ENCODE measurements at regions not wholly inside any gene's neighbourhood (a gene's known extent, or its start where the extent isn't known, plus 50 kb on each side); places are given as distances from the start of the nearest gene placed in this dataset.
A peak's percentile ranks its signal among the peaks of the same experiment; 100 is the strongest.
"Not testable (repeated sequence)": the region's sequence is repeated elsewhere in the genome, so short reads cannot be mapped to it uniquely, and the experiment has no call there.

DNA sequence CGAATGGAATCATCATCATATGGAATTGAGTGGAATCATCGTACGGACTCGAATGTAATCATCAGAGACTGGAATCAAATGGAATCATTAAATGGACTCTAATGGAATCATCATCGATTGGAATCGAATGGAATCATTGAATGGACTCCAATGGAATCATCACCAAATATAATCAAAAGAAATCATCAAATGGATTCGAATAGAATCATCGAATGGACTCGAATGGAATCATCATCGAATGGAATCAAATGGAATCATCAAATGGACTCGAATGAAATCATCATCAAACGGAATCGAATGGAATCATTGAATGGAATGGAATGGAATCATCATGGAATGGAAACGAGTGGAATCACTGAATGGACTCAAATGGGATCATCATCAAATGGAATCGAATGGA, 233.5 kb downstream of the SHCBP1 start:
- DNase-seq (ENCODE audit: low spot score): not testable (repeated sequence)

DNA sequence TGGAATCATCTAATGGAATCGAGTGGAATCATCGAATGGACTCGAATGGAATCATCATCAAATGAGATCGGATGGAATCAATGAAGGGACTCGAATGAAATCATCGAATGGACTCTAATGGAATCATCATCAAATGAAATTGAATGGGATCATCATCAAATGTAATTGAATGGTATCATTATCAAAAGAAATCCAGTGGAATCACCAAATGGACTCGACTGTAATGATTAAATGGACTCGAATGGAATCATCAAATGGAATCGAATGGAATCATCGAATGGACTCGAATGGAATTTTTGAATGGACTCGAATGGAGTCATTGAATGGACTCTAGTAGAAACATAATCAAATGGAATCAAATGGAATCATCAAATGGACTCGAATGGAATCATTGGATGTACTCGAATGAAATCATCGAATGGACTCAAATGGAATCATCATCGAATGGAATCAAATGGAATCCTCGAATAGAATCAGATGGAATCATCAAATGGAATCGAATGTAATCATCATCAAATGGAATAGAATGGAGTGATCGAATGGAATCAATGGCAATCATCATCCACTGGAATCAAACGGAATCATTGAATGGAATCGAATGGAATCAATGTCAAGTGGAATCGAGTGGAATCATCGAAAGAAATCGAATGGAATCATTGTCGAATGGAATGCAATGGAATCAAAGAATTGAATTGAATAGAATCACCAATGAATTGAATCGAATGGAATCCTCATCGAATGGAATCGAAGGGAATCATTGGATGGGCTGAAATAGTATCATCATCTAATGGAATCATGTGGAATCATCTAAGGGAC, 234.2 kb downstream of the SHCBP1 start:
- DNase-seq (ENCODE audit: low spot score): not testable (repeated sequence)

DNA sequence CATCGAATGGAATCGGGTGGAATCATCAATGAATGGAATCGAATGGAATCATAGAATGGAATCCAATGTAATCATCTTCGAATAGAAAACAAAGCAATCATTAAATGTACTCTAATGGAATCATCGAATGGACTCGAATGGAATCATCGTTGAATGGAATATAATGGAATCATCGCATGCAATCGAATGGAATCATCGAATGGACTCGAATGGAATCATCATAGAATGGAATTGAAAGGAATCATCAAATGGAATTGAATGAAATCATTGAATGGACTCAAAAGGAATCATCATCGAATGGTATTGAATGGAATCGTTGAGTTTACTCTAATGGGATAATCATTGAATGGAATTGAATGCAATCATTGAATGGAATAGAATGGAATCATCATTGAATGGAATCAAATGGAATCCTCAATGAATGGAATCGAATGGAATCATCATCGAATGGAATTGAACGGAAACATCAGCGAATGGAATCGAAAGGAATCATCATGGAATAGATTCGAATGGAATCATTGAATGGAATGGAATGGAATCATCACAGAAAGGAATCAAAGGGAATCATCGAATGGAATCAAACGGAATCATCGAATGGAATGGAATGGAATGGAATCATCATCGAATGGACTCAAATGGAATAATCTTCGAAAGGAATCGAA, 234.9 kb downstream of the SHCBP1 start:
- DNase-seq (ENCODE audit: low spot score): not testable (repeated sequence)

DNA sequence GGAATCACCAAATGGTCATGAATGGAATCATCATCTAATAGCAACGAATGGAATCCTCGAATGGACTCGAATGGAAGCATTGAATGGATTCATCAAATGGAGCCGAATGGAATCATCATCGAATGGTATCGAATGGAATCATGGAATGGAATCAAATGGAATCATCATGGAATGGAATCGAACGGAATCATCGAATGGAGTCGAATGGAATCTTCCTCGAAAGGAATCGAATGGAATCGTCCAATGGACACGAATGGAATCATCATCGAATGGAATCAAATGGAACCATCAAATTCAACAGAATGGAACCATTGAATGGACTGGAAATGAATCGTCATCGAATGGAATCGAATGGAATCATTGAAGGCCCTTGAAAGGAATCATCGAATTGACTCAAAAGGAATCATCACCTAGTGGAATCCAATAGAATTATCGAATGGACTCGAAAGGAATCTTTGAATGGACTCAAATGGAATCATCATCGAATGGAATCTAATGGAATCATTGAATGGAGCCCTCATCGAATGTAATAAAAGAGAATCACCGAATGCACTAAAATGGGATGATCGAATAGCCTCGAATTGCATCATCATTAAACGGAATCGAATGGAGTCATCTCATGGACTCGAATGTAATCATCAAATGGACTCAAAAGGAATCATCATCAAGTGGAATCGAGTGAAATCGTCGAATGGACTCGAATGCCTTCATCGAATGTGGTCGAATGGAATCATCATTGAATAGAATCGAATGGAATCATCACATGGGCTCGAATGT, 236.7 kb downstream of the SHCBP1 start:
- peak; percentile 65 for DNase-seq (ENCODE audit: low spot score)

DNA sequence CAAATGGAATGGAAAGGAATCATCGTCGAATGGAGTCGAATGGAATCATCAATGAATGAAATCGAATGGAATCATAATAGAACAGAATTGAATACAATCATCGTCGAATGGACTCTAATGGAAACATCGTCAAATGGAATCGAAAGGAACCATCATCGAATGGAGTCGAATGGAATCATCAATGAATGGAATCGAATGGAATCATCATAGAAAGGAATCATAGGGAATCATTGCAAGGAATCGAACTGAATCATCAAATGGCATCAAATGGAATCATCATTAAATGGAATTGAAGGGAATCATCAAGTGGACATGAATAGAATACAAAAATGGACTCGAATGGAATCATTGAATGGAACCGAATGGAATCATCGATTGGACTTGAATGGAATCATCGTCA, 237.6 kb downstream of the SHCBP1 start:
- not testable (repeated sequence) for DNase-seq (ENCODE audit: low spot score)

DNA sequence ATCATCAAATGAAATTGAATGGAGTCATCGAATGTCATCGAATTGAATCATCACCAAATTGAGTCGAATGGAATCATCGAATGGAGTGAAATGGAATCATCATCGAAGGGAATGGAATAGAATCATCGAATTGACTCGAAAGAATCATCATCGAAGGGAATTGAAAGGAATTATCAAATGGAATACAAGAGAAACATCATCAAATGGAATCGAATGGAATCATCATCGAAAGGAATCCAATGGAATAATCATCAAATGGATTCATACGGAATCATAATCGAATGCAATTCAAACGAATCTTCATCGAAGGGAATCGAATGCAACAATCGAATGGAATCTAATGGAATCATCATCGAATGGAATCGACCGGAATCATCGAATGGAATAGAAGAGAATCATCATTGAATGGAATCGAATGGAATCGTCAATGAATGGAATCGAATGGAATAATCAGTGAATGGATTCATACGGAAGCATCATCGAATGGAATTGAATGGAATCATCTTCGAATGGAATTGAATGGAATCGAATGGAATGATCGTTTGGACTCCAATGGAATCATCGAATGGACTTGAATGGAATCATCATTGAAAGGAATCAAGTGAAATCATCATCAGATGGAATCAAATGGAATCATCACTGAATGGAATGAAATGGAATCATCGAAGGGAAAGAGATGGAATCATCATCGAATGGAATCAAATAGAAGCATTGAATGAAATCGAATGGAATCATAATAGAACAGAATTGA, 238.2 kb downstream of the SHCBP1 start:
- DNase-seq (ENCODE audit: low spot score): not testable (repeated sequence)

DNA sequence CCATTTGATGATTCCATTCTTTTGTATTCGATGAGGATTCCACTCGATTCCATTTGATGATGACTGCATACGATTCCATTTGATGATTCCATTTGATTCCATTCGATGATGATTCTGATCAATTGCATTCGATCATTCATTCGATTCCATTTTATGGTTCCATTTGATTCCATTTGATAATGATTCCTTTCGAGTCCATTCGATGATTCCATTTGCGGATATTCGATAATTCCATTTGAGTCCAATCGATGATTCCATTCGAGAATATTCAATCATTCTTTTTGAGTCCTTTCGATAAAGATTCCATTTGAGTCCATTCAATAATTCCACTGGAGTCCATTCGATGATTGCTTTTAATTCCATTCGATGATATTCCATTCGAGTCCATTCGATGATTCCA, 239.1 kb downstream of the SHCBP1 start:
- not testable (repeated sequence) for DNase-seq (ENCODE audit: low spot score)

DNA sequence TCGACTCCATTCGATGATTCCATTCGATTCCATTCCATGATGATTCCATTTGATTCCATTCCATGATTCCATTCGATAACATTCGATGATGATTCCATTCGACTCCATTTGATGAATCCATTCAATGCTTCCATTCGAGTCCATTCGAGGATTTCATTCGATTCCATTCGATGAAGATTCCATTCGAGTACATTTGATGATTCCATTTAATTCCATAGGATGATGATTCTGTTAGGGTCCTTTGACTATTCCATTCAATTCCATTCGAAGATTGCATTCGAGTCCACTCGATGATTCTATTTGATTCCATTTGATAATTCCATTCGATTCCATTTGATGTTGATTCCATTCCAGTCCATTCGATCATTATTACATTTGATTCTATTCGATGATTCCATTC, 239.8 kb downstream of the SHCBP1 start:
- not testable (repeated sequence) for DNase-seq (ENCODE audit: low spot score)
